Suprapubic skin (tissue), 4 donors: ENCODE measurements at regions not wholly inside any gene's neighbourhood (a gene's known extent, or its start where the extent isn't known, plus 50 kb on each side); places are given as distances from the start of the nearest gene placed in this dataset.
"Not testable (repeated sequence)": the region's sequence is repeated elsewhere in the genome, so short reads cannot be mapped to it uniquely, and the experiment has no call there.

Experiments used
- DNase-seq, 2 donors: peaks; one replicate each; pipeline ENCODE4 v3.0.0-alpha.2; 2019; ENCODE audit warnings: low spot score in 2 of 2
- H3K27ac ChIP-seq: fragments of 200-600 bp; sonication (generic); one replicate; pipeline ENCODE4 v1.5.1; 2019
- H3K27me3 ChIP-seq: fragments of 200-600 bp; sonication (generic); one replicate; pipeline ENCODE4 v1.5.1; 2019
- H3K36me3 ChIP-seq: fragments of 200-600 bp; sonication (generic); one replicate; pipeline ENCODE4 v1.5.1; 2019
- H3K4me1 ChIP-seq: fragments of 200-600 bp; sonication (generic); one replicate; pipeline ENCODE4 v1.5.1; 2019
- H3K4me3 ChIP-seq: fragments of 200-600 bp; sonication (generic); one replicate; pipeline ENCODE4 v1.5.1; 2019; ENCODE audit warnings: mild to moderate bottlenecking
- H3K9me3 ChIP-seq: fragments of 200-600 bp; sonication (generic); one replicate; pipeline ENCODE4 v1.5.1; 2019
- CTCF ChIP-seq, 2 donors: fragments of 200-600 bp in 1 of 2; fragments of 450-650 bp in 1 of 2; sonication (generic) in 1 of 2; IDR thresholded peaks; one replicate each; pipeline ENCODE4 v1.5.1; 2016 to 2019; ENCODE audit warnings: antibody characterized with exemption in 2 of 2, mild to moderate bottlenecking in 1 of 2, moderate library complexity in 1 of 2
- EP300 ChIP-seq: sonication (generic); formaldehyde crosslinking; IDR thresholded peaks from one replicate; pipeline ENCODE4 v1.6.1; 2017; ENCODE audit warnings: antibody characterized with exemption
- POLR2A ChIP-seq, 2 donors: fragments of 450-650 bp; IDR thresholded peaks; one replicate each; pipeline ENCODE4 v1.6.1; 2017; ENCODE audit warnings: antibody characterized with exemption in 2 of 2, mild to moderate bottlenecking in 2 of 2, moderate library complexity in 2 of 2
- POLR2AphosphoS5 ChIP-seq, 3 donors: sonication (generic); formaldehyde crosslinking; IDR thresholded peaks; one replicate each; pipeline ENCODE4 v1.6.1; 2017; ENCODE audit warnings: antibody characterized with exemption in 3 of 3
- WGBS: methylation state at CpG from one replicate; pipeline ENCODE4 v1.1.5; 2018; 5-methylcytosine and 5-hydroxymethylcytosine counted together

GRCh38 chr20:53768329-53768728 is 174.7 kb upstream of the ZNF217 start:
- no peaks in the 10 kb centered on the region for H3K9me3 ChIP-seq
- WGBS = 91% methylated on average over 4 of the region's 4 CpGs
- TF ChIP-seq CTCF (IDR thresholded peaks at IDR 0.05) = no peak
- H3K4me1 ChIP-seq = peaks cover 1% of the 10 kb centered on the region
- no peak for DNase-seq
- no peak overlapping the region for H3K27ac ChIP-seq
- no peaks in the 10 kb centered on the region for H3K27me3 ChIP-seq
- H3K4me3 ChIP-seq = no peak overlapping the region
- H3K36me3 ChIP-seq = no peaks in the 10 kb centered on the region

- H3K9me3 ChIP-seq = no peaks in the 10 kb centered on the region
- no peak overlapping the region for H3K4me3 ChIP-seq
- H3K36me3 ChIP-seq = no peaks in the 10 kb centered on the region
- H3K27ac ChIP-seq = no peak overlapping the region
- no peak for TF ChIP-seq EP300
- no peak for DNase-seq
- H3K27me3 ChIP-seq = no peaks in the 10 kb centered on the region
- WGBS = 91% methylated on average over 6 of the region's 6 CpGs
- no peaks in the 10 kb centered on the region for H3K4me1 ChIP-seq
Measured at GRCh38 chr20:53767206-53767930, 173.7 kb upstream of the ZNF217 start.

- H3K27ac ChIP-seq = no peak overlapping the region
Measured at GRCh38 chr20:53764415-53764800, 170.8 kb upstream of the ZNF217 start.

GRCh38 chr20:53763707-53764414 is 170.2 kb upstream of the ZNF217 start:
- Histone ChIP-seq H3K4me3 (no peak overlapping the region), H3K9me3 (no peaks in the 10 kb centered on the region), H3K27me3 (no peaks in the 10 kb centered on the region), H3K27ac (no peak overlapping the region), H3K36me3 (no peaks in the 10 kb centered on the region), H3K4me1 (no peaks in the 10 kb centered on the region)
- no peak for TF ChIP-seq EP300
- no peak for TF ChIP-seq POLR2AphosphoS5 (IDR thresholded peaks at IDR 0.05)
- no peak for TF ChIP-seq CTCF (IDR thresholded peaks at IDR 0.05)
- TF ChIP-seq POLR2A (IDR thresholded peaks at IDR 0.05) = no peak
- no peak for DNase-seq
- WGBS = 35% methylated on average over 12 of the region's 12 CpGs

More at GRCh38 chr20:53764415-53764800, 170.8 kb upstream of the ZNF217 start:
- no peak for TF ChIP-seq EP300
- no peak for TF ChIP-seq CTCF (IDR thresholded peaks at IDR 0.05)
- no peak for TF ChIP-seq POLR2AphosphoS5 (IDR thresholded peaks at IDR 0.05)
- TF ChIP-seq POLR2A (IDR thresholded peaks at IDR 0.05) = no peak
- Histone ChIP-seq H3K36me3 (no peaks in the 10 kb centered on the region), H3K4me3 (no peak overlapping the region), H3K27me3 (no peaks in the 10 kb centered on the region), H3K4me1 (no peaks in the 10 kb centered on the region), H3K9me3 (no peaks in the 10 kb centered on the region)
- no peak for DNase-seq
- 59% methylated on average over 2 of the region's 2 CpGs for WGBS

GRCh38 chr20:53762423-53762798 is 168.8 kb upstream of the ZNF217 start:
- H3K4me3 ChIP-seq, DNase-seq, H3K36me3 ChIP-seq, H3K9me3 ChIP-seq, H3K27me3 ChIP-seq, H3K4me1 ChIP-seq, H3K27ac ChIP-seq: not testable (repeated sequence)
- WGBS = 96% methylated on average over 11 of the region's 11 CpGs

GRCh38 chr20:53760025-53760441 is 166.4 kb upstream of the ZNF217 start:
- Histone ChIP-seq H3K27ac (no peak overlapping the region), H3K4me3 (no peak overlapping the region), H3K27me3 (no peaks in the 10 kb centered on the region), H3K4me1 (peaks cover 7% of the 10 kb centered on the region), H3K9me3 (no peaks in the 10 kb centered on the region), H3K36me3 (no peaks in the 10 kb centered on the region)
- no peak for TF ChIP-seq POLR2A (IDR thresholded peaks at IDR 0.05)
- TF ChIP-seq CTCF (IDR thresholded peaks at IDR 0.05) = no peak
- no peak for TF ChIP-seq EP300
- no peak for TF ChIP-seq POLR2AphosphoS5 (IDR thresholded peaks at IDR 0.05)
- WGBS = 72% methylated on average over 4 of the region's 4 CpGs
- DNase-seq = no peak
